ENCODE measurements at regions not wholly inside any gene's neighbourhood (a gene's known extent, or its start where the extent isn't known, plus 50 kb on each side); places are given as distances from the start of the nearest gene placed in this dataset.

DNA sequence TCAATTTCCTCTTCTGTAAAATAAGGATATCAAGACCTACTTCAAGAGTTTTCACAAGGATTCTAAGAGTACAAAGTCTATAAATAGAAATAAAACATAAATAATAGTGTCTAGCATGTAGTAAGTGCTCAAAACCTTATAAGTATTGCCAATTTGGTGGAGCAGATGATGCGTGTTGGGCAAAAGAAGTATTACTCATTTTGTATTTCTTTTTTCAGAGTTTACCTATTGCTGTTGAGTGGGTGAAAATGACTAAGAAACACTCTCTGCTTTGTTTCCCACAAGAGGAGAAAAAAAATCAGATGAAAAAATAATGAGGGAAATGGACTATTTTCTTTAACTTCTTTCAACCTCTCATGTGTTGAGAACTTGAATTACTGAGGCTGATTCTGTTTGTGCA lies 103.3 kb upstream of the KCNK2 start:
- H3K4me1 ChIP-seq (ENCODE audit: insufficient read depth, low read length), result peaks cover 5% of the 10 kb centered on the region; the same call in 1 of the 2 replicates
- H3K9ac ChIP-seq (ENCODE audit: low read depth, low read length), result no peak overlapping the region
- H3K9me3 ChIP-seq (ENCODE audit: control insufficient read depth, insufficient read depth, low read length), result no peaks in the 10 kb centered on the region
- no peaks in the 10 kb centered on the region for H3K36me3 ChIP-seq (ENCODE audit: insufficient read depth, low read length)

DNA sequence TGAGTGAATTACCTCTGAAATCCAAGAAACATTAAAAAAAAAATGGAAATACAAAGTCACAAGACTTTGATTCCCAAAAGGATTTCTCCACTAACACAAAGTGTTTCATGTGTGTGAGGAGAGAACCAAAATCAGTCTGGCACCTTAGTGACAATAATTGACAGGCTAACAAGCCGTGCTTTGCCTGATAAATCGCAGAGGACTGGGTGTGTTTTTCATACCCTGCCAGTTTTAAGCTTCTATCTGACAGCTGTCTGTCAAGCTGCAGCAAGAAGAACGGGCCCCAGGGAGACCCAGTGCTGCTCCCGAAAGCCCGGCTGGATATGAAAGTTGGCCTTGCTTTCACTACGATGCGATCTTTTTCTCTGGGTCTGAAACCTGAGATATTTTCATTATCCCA lies 101.6 kb upstream of the KCNK2 start:
- H3K36me3 ChIP-seq (ENCODE audit: insufficient read depth, low read length), result no peaks in the 10 kb centered on the region
- peaks cover 5% of the 10 kb centered on the region; the same call in 1 of the 2 replicates for H3K4me1 ChIP-seq (ENCODE audit: insufficient read depth, low read length)
- no peak overlapping the region for H3K9ac ChIP-seq (ENCODE audit: low read depth, low read length)
- H3K9me3 ChIP-seq (ENCODE audit: control insufficient read depth, insufficient read depth, low read length), result no peaks in the 10 kb centered on the region

DNA sequence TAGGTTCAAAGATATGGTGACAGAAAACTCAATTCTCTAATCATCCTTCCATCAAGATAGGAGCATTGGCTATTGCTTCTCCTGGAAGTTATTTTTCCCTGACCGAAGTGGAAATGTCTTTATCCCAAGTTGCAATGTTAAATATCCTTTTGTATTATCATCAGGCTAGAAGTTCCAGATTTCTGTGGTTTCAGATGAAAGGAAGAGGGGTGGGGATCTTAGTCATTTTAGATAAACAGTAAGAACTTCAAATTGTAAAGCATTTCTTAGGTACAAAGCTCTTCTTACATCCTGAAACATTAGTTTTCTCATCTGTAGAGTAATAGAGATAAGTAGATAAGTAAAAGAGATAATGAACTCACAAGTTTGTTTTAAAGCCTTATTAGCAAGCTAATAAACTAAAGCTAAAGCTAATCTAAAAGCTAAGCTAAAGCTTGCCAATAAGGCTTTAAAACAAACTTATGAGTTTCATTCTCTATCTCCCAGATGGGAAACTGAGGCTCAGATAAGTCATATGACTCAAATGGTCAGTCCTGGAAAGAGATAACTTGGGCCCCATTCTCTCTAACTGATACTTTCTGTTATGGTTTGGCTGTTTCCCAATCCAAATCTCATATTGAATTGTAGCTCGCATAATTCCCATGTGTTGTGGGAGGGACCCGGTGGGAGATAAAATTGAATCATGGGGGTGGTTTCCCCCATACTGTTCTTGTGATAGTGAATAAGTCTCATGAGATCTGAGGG lies 99.2 kb upstream of the KCNK2 start:
- no peak overlapping the region for H3K9ac ChIP-seq (ENCODE audit: low read depth, low read length)
- H3K4me1 ChIP-seq (ENCODE audit: insufficient read depth, low read length), result no peaks in the 10 kb centered on the region
- H3K9me3 ChIP-seq (ENCODE audit: control insufficient read depth, insufficient read depth, low read length), result no peaks in the 10 kb centered on the region
- no peaks in the 10 kb centered on the region for H3K36me3 ChIP-seq (ENCODE audit: insufficient read depth, low read length)

DNA sequence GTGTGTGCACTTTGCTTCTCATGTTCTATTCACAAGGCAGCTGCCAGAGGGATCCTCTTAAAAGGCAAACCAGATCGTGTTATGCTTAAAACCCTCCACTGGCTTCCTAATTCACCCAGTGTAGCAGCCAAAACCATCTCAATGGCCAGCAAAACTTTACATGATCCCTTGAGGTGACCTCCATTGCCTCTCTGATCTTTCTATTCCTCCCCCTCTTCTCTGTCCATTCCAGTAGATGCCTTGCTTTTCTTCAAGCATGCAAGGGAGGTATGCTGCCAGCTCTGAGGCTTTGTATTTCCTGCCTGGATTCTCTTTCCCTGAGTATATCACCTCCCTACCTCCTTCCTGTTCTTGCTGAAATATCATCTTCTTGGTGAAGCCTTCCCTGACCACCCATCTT lies 93.2 kb upstream of the KCNK2 start:
- no peak overlapping the region for H3K9ac ChIP-seq (ENCODE audit: low read depth, low read length)
- H3K4me1 ChIP-seq (ENCODE audit: insufficient read depth, low read length), result peaks cover under 1% of the 10 kb centered on the region; the same call in 1 of the 2 replicates
- H3K36me3 ChIP-seq (ENCODE audit: insufficient read depth, low read length), result no peaks in the 10 kb centered on the region
- H3K9me3 ChIP-seq (ENCODE audit: control insufficient read depth, insufficient read depth, low read length), result no peaks in the 10 kb centered on the region

DNA sequence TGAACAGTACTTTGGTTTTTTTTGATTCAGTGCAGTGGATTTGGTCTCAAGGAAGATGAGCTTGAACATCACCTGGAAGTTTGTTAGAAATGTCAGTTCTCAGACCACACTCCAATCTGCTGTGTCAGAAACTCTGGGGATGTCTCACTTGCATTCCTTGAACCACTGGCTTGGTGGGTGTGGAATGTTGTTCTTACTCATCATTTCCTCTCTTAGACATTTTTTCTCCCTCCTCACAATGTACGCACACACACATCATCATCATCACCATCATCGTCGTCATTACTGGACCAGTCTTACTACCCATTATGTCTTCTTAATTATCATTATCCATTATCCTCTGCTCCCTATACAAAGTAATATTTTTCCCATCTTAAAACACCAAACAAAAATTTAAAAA lies 91.9 kb upstream of the KCNK2 start:
- H3K9me3 ChIP-seq (ENCODE audit: control insufficient read depth, insufficient read depth, low read length), result no peaks in the 10 kb centered on the region
- no peak overlapping the region for H3K9ac ChIP-seq (ENCODE audit: low read depth, low read length)
- peaks cover 7% of the 10 kb centered on the region; the same call in 1 of the 2 replicates for H3K4me1 ChIP-seq (ENCODE audit: insufficient read depth, low read length)
- H3K36me3 ChIP-seq (ENCODE audit: insufficient read depth, low read length), result no peaks in the 10 kb centered on the region

DNA sequence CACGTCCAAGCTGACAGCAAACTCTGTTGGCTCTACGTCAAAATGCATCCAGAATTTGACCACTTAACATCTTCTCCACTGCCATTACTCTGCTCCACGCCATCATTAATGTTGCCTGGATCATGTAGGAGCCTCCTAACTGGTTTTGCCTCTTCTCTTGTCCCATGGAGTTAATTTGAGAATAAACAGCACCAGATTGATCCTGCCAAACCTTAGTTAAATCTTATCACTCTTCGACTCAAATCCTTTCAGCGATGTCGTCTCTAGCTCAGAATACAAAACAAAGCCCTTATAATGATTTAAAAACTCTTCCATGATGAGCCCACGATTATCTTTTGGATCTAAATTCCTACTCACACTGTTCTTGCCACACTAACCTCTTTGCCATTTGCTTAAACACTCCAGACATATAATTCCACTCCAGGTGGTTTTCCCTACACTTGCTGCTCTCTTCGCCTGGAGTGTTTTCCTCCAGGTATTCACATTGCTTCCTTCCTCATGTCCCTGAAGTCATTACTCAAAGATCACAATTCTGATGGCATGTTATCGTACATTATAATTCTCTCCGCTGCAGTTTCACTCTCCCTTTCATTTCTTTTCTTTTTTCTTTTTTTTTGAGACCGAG lies 90.7 kb upstream of the KCNK2 start:
- Histone ChIP-seq H3K9me3 (ENCODE audit: control insufficient read depth, insufficient read depth, low read length) (no peaks in the 10 kb centered on the region), H3K9ac (ENCODE audit: low read depth, low read length) (no peak overlapping the region), H3K36me3 (ENCODE audit: insufficient read depth, low read length) (no peaks in the 10 kb centered on the region), H3K4me1 (ENCODE audit: insufficient read depth, low read length) (peaks cover 7% of the 10 kb centered on the region; the same call in 1 of the 2 replicates)

DNA sequence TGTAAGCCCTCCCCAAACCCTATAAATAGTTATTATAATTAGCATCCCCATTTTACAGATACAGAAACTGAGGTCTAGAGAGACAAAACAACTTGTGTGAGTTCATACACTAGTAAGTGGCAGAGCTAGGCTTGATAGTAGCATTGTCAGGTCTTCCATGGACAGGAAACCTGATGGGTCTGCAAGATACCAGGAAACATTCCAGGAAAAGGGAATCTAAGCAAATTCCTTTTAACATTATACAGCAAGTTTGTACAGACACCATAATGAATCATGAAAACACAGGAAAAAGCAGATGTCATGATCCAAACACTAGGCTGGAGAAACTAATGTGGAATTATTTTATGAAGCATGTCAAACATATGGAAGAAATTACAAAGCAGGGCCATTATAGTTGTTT lies 89.1 kb upstream of the KCNK2 start:
- no peak overlapping the region for H3K9ac ChIP-seq (ENCODE audit: low read depth, low read length)
- peaks cover 7% of the 10 kb centered on the region; the same call in 1 of the 2 replicates for H3K4me1 ChIP-seq (ENCODE audit: insufficient read depth, low read length)
- no peaks in the 10 kb centered on the region for H3K9me3 ChIP-seq (ENCODE audit: control insufficient read depth, insufficient read depth, low read length)
- H3K36me3 ChIP-seq (ENCODE audit: insufficient read depth, low read length), result no peaks in the 10 kb centered on the region

DNA sequence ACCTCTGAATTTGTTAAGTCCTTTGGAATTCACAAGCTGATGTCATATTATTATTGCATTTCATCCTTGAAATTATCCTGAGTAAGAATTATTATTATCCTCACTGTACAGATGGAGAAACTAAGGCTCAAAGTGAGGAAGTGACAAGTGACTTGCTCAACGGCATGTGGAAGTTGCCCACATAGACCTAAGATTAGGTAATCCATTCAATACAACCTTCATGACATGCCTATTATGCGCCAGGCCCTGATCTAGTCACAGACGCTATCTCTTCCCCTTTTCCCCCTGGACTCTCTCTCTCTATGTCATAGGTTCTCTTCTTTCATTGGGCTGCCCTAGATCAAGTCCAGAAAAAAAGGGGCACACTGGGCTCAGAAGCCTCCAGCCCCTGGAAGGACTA lies 84.9 kb upstream of the KCNK2 start:
- Histone ChIP-seq H3K9ac (ENCODE audit: low read depth, low read length) (no peak overlapping the region), H3K4me1 (ENCODE audit: insufficient read depth, low read length) (peaks cover 7% of the 10 kb centered on the region; the same call in 1 of the 2 replicates), H3K9me3 (ENCODE audit: control insufficient read depth, insufficient read depth, low read length) (no peaks in the 10 kb centered on the region), H3K36me3 (ENCODE audit: insufficient read depth, low read length) (no peaks in the 10 kb centered on the region)

DNA sequence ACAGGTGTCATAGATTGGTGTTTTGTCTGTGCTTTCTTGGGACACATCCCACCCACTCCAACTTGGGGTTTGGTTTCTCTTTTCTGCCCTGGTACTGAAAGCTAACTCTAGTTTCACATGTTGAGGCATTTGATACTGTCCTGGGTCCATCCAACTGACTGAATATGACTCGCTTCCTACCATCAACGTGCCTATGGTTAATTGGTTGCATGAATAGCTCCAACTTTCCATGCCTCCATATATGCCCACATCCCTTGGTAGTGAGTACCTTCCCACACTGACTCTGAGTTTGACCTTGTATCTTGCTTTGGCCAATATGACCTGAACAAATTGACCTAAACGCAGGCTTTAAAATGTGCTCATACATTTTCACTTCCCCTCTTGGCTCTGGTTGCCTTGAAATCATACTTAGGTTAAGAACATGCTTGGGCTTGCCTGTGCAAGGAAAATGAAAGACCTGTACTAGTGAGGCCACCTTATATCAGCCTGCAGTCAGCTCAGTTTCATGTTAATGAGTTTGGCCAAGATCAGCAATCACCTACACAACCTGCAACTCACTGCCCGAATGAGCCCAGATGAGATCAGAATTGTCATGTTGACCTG lies 81.0 kb upstream of the KCNK2 start:
- no peaks in the 10 kb centered on the region for H3K36me3 ChIP-seq (ENCODE audit: insufficient read depth, low read length)

DNA sequence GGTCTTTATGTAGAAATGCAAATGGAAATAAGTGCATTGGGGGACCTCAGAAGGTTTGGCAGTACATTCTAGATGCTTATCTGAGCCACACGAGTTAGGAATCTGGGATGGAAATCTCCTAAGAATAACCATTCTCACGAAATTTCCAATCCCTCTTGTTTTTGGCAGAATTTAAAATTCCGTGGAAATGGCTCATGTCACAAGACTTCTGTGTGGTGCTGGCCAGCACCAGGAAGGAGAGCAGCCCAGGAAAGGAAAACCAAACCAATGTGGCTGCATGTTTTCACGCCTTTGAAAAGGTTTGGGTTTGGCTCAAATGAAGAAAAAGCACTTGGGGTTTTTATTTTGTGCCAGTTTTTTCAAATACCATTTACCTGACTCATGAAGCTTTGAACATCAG lies 80.1 kb upstream of the KCNK2 start:
- H3K36me3 ChIP-seq (ENCODE audit: insufficient read depth, low read length), result no peaks in the 10 kb centered on the region
- no peaks in the 10 kb centered on the region for H3K4me1 ChIP-seq (ENCODE audit: insufficient read depth, low read length)
- H3K9me3 ChIP-seq (ENCODE audit: control insufficient read depth, insufficient read depth, low read length), result no peaks in the 10 kb centered on the region
- H3K9ac ChIP-seq (ENCODE audit: low read depth, low read length), result no peak overlapping the region

More for the DNA sequence above, 81.0 kb upstream of the KCNK2 start:
- Histone ChIP-seq H3K9me3 (ENCODE audit: control insufficient read depth, insufficient read depth, low read length) (no peaks in the 10 kb centered on the region), H3K9ac (ENCODE audit: low read depth, low read length) (no peak overlapping the region), H3K4me1 (ENCODE audit: insufficient read depth, low read length) (no peaks in the 10 kb centered on the region)

DNA sequence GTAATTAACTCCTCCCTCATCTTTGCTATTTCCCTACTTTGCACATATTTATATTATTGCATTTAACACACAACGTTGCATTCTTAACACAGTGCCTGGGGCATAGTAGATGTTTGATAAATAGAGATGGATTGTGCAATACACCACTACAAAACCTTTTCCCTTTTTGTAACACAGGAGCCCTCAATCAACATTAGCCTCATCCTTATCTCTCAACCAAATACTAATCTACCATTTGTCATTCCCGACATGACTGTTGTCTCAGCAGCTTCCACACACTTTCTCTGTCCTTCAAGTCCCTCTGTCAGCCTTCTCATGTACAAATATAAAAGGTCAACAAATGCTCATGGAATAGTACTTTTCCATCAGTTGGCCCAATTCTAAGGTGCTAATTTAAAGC lies 78.9 kb upstream of the KCNK2 start:
- H3K36me3 ChIP-seq (ENCODE audit: insufficient read depth, low read length), result no peaks in the 10 kb centered on the region
- no peaks in the 10 kb centered on the region for H3K9me3 ChIP-seq (ENCODE audit: control insufficient read depth, insufficient read depth, low read length)
- H3K9ac ChIP-seq (ENCODE audit: low read depth, low read length), result no peak overlapping the region
- no peaks in the 10 kb centered on the region for H3K4me1 ChIP-seq (ENCODE audit: insufficient read depth, low read length)

DNA sequence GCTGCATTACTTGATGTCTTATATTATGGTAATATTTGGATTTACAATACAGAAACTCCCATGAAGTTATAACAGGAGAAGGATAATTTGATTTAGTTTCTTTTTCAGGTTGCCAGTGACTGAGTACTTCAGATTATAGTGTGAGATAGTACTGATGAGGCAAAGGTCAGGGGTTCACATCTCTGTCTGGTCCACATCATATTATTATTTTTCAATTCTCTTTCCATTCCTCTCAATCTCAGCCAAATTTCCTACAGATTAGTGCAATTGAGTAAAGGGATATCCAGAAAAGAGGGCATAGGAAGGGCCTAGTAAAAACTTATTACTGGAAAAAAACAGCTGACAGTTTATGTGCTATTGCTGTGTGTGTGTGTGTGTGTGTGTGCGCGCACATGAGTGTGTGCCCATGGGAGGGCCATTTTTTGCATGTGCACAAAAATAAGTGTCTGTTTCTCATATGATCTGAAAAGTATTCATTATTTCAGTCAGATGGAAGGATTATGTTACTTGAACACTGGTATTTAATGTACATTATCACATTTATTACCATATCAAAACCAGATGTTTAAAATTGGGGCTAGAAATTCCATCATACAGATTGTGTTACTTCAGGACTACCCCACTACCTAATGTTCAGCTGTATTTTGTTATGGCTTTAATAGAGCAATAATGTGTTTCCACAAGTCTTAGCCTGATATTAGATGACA lies 78.3 kb upstream of the KCNK2 start:
- Histone ChIP-seq H3K9ac (ENCODE audit: low read depth, low read length) (no peak overlapping the region), H3K9me3 (ENCODE audit: control insufficient read depth, insufficient read depth, low read length) (no peaks in the 10 kb centered on the region)

DNA sequence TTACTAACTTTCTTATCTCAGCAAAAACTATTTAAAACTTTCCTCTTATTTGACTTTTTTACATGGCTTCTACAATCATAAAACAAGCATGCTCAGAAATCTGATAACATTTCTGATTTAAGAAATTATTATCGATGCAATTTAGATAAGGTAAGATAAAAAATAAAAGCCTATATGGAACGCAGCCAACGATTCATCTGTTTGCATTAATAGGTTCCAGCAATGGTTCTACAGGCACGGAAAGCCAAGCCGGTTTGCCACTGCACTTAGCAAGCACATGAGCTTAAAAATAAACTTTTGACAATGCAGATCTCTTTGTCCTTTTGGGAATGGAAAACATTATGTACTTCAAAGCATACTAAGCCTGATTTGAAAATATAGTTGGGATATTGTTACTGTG lies 77.5 kb upstream of the KCNK2 start:
- no peaks in the 10 kb centered on the region for H3K4me1 ChIP-seq (ENCODE audit: insufficient read depth, low read length)

More for the DNA sequence above, 78.3 kb upstream of the KCNK2 start:
- no peaks in the 10 kb centered on the region for H3K4me1 ChIP-seq (ENCODE audit: insufficient read depth, low read length)
- H3K36me3 ChIP-seq (ENCODE audit: insufficient read depth, low read length), result no peaks in the 10 kb centered on the region

DNA sequence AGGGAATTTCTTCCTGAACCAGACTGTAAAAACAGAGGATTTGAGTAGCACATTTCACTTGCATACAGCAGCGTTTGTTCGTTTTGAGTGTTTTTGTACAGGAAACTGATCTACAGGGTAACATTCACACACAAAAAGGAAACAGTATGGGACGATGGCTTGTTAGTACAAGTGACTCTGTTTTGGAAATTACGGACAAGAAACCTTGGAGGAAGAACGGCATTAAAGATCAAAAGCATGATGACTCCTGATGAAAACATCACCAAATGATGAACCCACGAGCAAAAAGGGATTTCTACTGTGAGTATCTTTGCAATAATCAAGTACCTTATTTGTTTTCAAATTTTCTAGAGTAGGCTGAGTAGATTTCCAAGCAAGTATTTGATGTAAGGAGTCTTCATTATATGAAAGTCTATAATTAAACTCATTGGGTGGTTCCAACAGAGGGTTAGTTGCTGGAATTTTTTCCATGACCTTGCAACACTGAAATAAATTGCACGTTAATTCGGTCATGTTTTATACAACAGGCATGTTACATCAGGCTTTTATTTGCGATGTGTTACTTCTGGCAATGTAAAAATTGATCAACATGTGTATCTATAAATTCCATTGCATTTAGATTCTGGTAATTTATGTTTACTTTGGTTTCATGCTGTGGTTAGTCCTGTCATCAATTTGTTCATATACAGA lies 76.7 kb upstream of the KCNK2 start:
- Histone ChIP-seq H3K36me3 (ENCODE audit: insufficient read depth, low read length) (no peaks in the 10 kb centered on the region), H3K9ac (ENCODE audit: low read depth, low read length) (no peak overlapping the region), H3K9me3 (ENCODE audit: control insufficient read depth, insufficient read depth, low read length) (no peaks in the 10 kb centered on the region), H3K4me1 (ENCODE audit: insufficient read depth, low read length) (no peaks in the 10 kb centered on the region)

More for the DNA sequence above, 77.5 kb upstream of the KCNK2 start:
- Histone ChIP-seq H3K9ac (ENCODE audit: low read depth, low read length) (no peak overlapping the region), H3K9me3 (ENCODE audit: control insufficient read depth, insufficient read depth, low read length) (no peaks in the 10 kb centered on the region), H3K36me3 (ENCODE audit: insufficient read depth, low read length) (no peaks in the 10 kb centered on the region)

Data from ES-I3 (cell line).